GM18519 (cell line): ENCODE measurements at regions not wholly inside any gene's neighbourhood (a gene's known extent, or its start where the extent isn't known, plus 50 kb on each side); places are given as distances from the start of the nearest gene placed in this dataset.
"Not testable (repeated sequence)": the region's sequence is repeated elsewhere in the genome, so short reads cannot be mapped to it uniquely, and the experiment has no call there.

ENCODE experiments used
- ATAC-seq: cut with Tn5 transposase; IDR thresholded peaks from one replicate; pipeline ENCODE4 v1.9.1; 2021; ENCODE audit warnings: mild to moderate bottlenecking, moderate library complexity; ENCODE audit not compliant: unreplicated experiment, low FRiP score

GRCh38 chr3:103297502-103297901 is 862.7 kb downstream of the ZPLD1 start:
- not testable (repeated sequence) for ATAC-seq

- ATAC-seq, result no peak
Observed at GRCh38 chr3:103306104-103306503, 871.3 kb downstream of the ZPLD1 start.

- no peak for ATAC-seq
Observed at GRCh38 chr3:103308921-103309320, 874.1 kb downstream of the ZPLD1 start.

- no peak for ATAC-seq
Observed at GRCh38 chr3:103319912-103320311, 885.1 kb downstream of the ZPLD1 start.

- no peak for ATAC-seq
Observed at GRCh38 chr3:103337179-103337845, 902.5 kb downstream of the ZPLD1 start.

GRCh38 chr3:103341078-103341606 is 906.3 kb downstream of the ZPLD1 start:
- ATAC-seq, result no peak

GRCh38 chr3:103342205-103342731 is 907.5 kb downstream of the ZPLD1 start:
- no peak for ATAC-seq

- ATAC-seq, result no peak
Observed at GRCh38 chr3:103349760-103350159, 914.9 kb downstream of the ZPLD1 start.

- no peak for ATAC-seq
Observed at GRCh38 chr3:103365467-103365866, 930.7 kb downstream of the ZPLD1 start.

- no peak for ATAC-seq
Observed at GRCh38 chr3:103367481-103367880, 932.7 kb downstream of the ZPLD1 start.

GRCh38 chr3:103371411-103371810 is 936.6 kb downstream of the ZPLD1 start:
- ATAC-seq, result no peak

- no peak for ATAC-seq
Observed at GRCh38 chr3:103372031-103372430, 937.2 kb downstream of the ZPLD1 start.

- ATAC-seq, result no peak
Observed at GRCh38 chr3:103380391-103380790, 945.6 kb downstream of the ZPLD1 start.

GRCh38 chr3:103381296-103382079 is 946.7 kb downstream of the ZPLD1 start:
- no peak for ATAC-seq

GRCh38 chr3:103385961-103386656 is 951.3 kb downstream of the ZPLD1 start:
- no peak for ATAC-seq

GRCh38 chr3:103388214-103388613 is 953.4 kb downstream of the ZPLD1 start:
- ATAC-seq, result no peak

- no peak for ATAC-seq
Observed at GRCh38 chr3:103389356-103389755, 954.5 kb downstream of the ZPLD1 start.

GRCh38 chr3:103393395-103394186 is 958.8 kb downstream of the ZPLD1 start:
- no peak for ATAC-seq

- no peak for ATAC-seq
Observed at GRCh38 chr3:103403191-103403590, 968.4 kb downstream of the ZPLD1 start.

GRCh38 chr3:103406320-103406850 is 971.6 kb downstream of the ZPLD1 start:
- ATAC-seq, result no peak
